Tibial nerve (tissue), 4 donors: ENCODE measurements at regions not wholly inside any gene's neighbourhood (a gene's known extent, or its start where the extent isn't known, plus 50 kb on each side); places are given as distances from the start of the nearest gene placed in this dataset.
A peak's percentile ranks its signal among the peaks of the same experiment; 100 is the strongest.

Experiments
- DNase-seq, 2 donors: peaks; one replicate each; pipeline ENCODE4 v3.0.0-alpha.2; 2019; ENCODE audit warnings: low spot score in 2 of 2
- H3K27ac ChIP-seq, 4 donors: fragments of 200-600 bp; sonication (generic) in 3 of 4; one replicate each; pipeline ENCODE4 v1.5.1; 2017 to 2019; ENCODE audit warnings: mild to moderate bottlenecking in 1 of 4
- H3K27me3 ChIP-seq, 2 donors: fragments of 200-600 bp; sonication (generic) in 1 of 2; one replicate each; pipeline versions ENCODE4 v1.5.1 to v1.6.0; 2017 to 2019
- H3K36me3 ChIP-seq, 3 donors: fragments of 200-600 bp; sonication (generic); one replicate each; pipeline ENCODE4 v1.5.1; 2018 to 2019
- H3K4me1 ChIP-seq, 4 donors: fragments of 200-600 bp; sonication (generic) in 3 of 4; one replicate each; pipeline ENCODE4 v1.5.1; 2017 to 2019
- H3K4me3 ChIP-seq, 4 donors: fragments of 200-600 bp; sonication (generic) in 3 of 4; one replicate each; pipeline ENCODE4 v1.5.1; 2017 to 2019; ENCODE audit warnings: mild to moderate bottlenecking in 1 of 4, moderate library complexity in 1 of 4
- H3K9me3 ChIP-seq, 4 donors: fragments of 200-600 bp; sonication (generic) in 3 of 4; one replicate each; pipeline ENCODE4 v1.5.1; 2017 to 2019
- EP300 ChIP-seq, 2 donors: sonication (generic); formaldehyde crosslinking; IDR thresholded peaks; one replicate each; pipeline ENCODE4 v1.6.1; 2017; ENCODE audit warnings: antibody characterized with exemption in 2 of 2, mild to moderate bottlenecking in 1 of 2
- POLR2A ChIP-seq, 2 donors: fragments of 450-650 bp; IDR thresholded peaks; one replicate each; pipeline ENCODE4 v1.6.1; 2017; ENCODE audit warnings: antibody characterized with exemption in 2 of 2, mild to moderate bottlenecking in 2 of 2, moderate library complexity in 2 of 2
- WGBS, 2 donors: methylation state at CpG; one replicate each; pipeline ENCODE4 v1.1.5; 2018; 5-methylcytosine and 5-hydroxymethylcytosine counted together
- TF ChIP-seq, protein P1 (sequence below), 5 experiments: fragments of 200-600 bp in 3 of 5; fragments of 450-650 bp in 2 of 5; sonication (generic) in 3 of 5; IDR thresholded peaks; one replicate each; pipeline ENCODE4 v1.5.1; 2016 to 2019; ENCODE audit warnings: antibody characterized with exemption in 5 of 5, mild to moderate bottlenecking in 3 of 5, moderate library complexity in 2 of 5

DNA sequence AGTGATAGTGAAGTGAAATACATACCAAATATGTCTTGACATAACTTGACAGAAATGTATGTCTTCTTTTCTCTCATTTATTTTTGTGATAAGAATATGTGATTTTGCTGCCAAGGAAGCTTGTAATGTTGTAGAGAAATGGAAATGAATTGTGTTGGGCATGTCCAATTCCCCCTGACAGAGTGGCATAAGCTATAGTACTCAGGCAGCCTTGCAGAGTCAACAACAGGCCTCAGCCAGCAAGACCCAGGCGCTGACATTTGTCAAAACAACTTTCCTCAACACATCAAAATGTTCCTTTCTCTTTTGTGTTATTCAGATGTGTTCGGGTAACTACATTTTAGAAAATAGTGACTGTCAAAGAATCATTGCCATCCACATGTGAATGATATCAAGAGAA is 538.1 kb upstream of the ATP11B start:
- Histone ChIP-seq H3K9me3 (no peaks in the 10 kb centered on the region), H3K27ac (peak overlapping the region in 2 of 4 donors; percentile 15 to 30), H3K4me3 (no peak overlapping the region), H3K27me3 (no peaks in the 10 kb centered on the region), H3K4me1 (peaks cover 0 to 13% (median 0%) of the 10 kb centered on the region in 4 donors), H3K36me3 (no peaks in the 10 kb centered on the region)
- TF ChIP-seq, protein P1, sequence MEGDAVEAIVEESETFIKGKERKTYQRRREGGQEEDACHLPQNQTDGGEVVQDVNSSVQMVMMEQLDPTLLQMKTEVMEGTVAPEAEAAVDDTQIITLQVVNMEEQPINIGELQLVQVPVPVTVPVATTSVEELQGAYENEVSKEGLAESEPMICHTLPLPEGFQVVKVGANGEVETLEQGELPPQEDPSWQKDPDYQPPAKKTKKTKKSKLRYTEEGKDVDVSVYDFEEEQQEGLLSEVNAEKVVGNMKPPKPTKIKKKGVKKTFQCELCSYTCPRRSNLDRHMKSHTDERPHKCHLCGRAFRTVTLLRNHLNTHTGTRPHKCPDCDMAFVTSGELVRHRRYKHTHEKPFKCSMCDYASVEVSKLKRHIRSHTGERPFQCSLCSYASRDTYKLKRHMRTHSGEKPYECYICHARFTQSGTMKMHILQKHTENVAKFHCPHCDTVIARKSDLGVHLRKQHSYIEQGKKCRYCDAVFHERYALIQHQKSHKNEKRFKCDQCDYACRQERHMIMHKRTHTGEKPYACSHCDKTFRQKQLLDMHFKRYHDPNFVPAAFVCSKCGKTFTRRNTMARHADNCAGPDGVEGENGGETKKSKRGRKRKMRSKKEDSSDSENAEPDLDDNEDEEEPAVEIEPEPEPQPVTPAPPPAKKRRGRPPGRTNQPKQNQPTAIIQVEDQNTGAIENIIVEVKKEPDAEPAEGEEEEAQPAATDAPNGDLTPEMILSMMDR (IDR thresholded peaks at IDR 0.05): no peak
- WGBS, 2 donors: 65 to 66% methylated on average over 2 of the region's 2 CpGs
- no peak for DNase-seq

DNA sequence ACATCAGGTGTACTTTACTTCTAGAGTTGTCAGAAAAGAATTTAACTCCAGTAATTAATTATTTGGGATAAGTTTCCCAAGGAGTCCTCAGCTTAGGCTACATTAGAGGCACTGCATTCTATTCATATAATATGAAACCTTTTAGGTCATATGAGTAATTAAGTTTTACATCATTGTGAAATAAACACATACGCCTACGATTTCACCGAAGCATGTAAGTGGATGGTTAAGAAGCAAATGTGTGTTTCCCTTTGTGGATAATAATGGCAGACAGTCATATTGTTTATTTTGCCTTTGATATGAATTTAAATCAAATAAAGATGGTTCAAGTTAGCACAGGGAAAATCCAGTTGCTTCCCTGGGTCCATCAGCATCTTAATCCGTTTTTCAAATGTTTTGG is 535.9 kb upstream of the ATP11B start:
- Histone ChIP-seq H3K27ac (peak overlapping the region in 1 of 4 donors; percentile 8), H3K4me1 (peaks cover 0 to 11% (median 0%) of the 10 kb centered on the region in 4 donors), H3K9me3 (no peaks in the 10 kb centered on the region), H3K36me3 (no peaks in the 10 kb centered on the region), H3K27me3 (no peaks in the 10 kb centered on the region), H3K4me3 (no peak overlapping the region)
- DNase-seq: no peak
- TF ChIP-seq EP300 (IDR thresholded peaks at IDR 0.05) (no peak), POLR2A (IDR thresholded peaks at IDR 0.05) (no peak)
- TF ChIP-seq, protein P1 (IDR thresholded peaks at IDR 0.05): no peak
- WGBS, 2 donors: 78 to 83% methylated on average over 4 of the region's 4 CpGs

DNA sequence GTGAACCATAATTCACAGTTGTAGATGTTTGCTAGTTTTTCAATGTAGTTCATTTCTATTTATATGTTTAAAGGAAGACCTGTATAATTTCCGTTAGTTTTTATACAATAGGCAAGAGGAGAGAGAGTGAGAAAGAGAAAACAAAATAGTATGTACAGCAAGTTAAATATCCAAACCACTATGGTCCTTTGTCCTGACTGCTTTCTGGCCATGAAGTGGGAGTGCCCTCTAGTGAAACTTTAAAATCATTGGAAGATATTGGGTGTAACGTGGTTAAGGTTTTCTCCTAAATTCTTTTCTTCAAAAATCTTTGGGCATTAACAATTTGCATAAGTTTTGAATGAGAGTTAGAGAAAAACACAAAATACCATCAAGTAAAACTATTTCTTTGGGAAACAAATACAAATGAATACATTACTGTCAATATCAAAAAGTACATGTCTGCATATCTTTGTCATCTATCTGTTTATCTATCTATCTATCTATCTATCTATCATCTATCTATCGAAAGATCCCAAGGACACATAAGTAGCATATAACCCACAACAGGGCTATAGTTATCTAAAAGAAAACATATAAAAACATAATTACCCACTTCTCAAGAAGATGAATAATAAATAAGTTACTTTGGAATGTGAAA is 534.6 kb upstream of the ATP11B start:
- peaks cover 0 to 11% (median 0%) of the 10 kb centered on the region in 4 donors for H3K4me1 ChIP-seq
- 19 to 21% methylated on average over 3 of the region's 3 CpGs for WGBS, 2 donors
- no peak for DNase-seq
- H3K27ac ChIP-seq: peak overlapping the region in 1 of 4 donors; percentile 28
- no peaks in the 10 kb centered on the region for H3K9me3 ChIP-seq
- peak in 1 of 2 donors; percentile 24 for TF ChIP-seq EP300 (IDR thresholded peaks at IDR 0.05)
- TF ChIP-seq POLR2A (IDR thresholded peaks at IDR 0.05): no peak
- TF ChIP-seq, protein P1 (IDR thresholded peaks at IDR 0.05): peak; percentile 32 to 62 (median 49)
- H3K36me3 ChIP-seq: no peaks in the 10 kb centered on the region
- no peak overlapping the region for H3K4me3 ChIP-seq
- no peaks in the 10 kb centered on the region for H3K27me3 ChIP-seq

DNA sequence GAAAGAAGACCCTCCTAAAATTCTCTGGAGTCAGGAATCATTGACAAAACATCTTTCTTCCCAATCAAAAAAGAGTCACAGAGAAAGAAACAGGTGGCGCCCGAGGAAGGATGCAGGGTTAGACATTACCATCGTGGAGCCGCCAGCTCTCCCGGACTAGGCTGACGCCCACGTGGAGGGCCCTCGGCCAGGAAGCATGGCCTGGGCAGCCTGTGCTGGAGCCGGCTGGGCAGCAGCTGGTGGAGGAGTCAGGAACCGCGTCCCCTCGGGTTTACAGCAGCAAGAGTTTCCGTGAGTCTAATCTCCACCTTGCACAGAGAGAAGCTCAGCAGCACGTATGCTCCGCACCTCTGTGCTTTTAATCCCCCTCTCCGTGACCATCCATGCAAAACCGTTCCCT is 533.7 kb upstream of the ATP11B start:
- TF ChIP-seq EP300 (IDR thresholded peaks at IDR 0.05) (peak in 1 of 2 donors; percentile 22), POLR2A (IDR thresholded peaks at IDR 0.05) (no peak)
- TF ChIP-seq, protein P1 (IDR thresholded peaks at IDR 0.05): peak in 1 of 5 experiments; percentile 29
- WGBS, 2 donors: 11 to 21% methylated on average over 17 of the region's 17 CpGs
- Histone ChIP-seq H3K4me1 (peaks cover 0 to 11% (median 0%) of the 10 kb centered on the region in 4 donors), H3K27ac (peak overlapping the region in 1 of 4 donors; percentile 40), H3K9me3 (no peaks in the 10 kb centered on the region), H3K4me3 (peak overlapping the region in 1 of 4 donors; percentile 25), H3K27me3 (no peaks in the 10 kb centered on the region), H3K36me3 (no peaks in the 10 kb centered on the region)
- DNase-seq: peak in 1 of 2 donors; percentile 37

DNA sequence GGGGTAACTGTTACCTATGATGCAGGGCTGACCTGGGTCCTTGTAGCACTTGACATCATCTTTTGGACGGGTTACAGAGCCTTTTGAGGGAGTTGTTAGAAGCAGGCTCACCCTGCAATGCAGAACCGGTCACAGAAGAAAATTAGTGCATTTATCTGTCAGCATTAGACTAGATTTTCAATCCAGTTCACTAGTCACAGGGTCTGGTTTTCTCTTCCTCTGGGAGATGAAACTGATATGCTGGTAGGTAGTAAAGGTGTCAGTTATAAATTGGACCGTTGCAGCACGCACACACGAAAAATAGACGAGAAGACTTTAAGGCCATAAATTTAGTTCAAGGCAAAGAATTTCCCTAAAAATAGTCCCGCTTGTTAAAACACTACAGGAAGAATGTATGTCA is 532.3 kb upstream of the ATP11B start:
- no peaks in the 10 kb centered on the region for H3K27me3 ChIP-seq
- DNase-seq: no peak
- H3K36me3 ChIP-seq: no peaks in the 10 kb centered on the region
- H3K4me3 ChIP-seq: no peak overlapping the region
- peaks cover 0 to 11% (median 0%) of the 10 kb centered on the region in 4 donors for H3K4me1 ChIP-seq
- 73% methylated on average over 7 of the region's 7 CpGs for WGBS, 2 donors
- H3K9me3 ChIP-seq: no peaks in the 10 kb centered on the region
- no peak overlapping the region for H3K27ac ChIP-seq
- TF ChIP-seq, protein P1 (IDR thresholded peaks at IDR 0.05): no peak
- TF ChIP-seq POLR2A (IDR thresholded peaks at IDR 0.05) (no peak), EP300 (IDR thresholded peaks at IDR 0.05) (no peak)
